ENCODE measurements at regions not wholly inside any gene's neighbourhood (a gene's known extent, or its start where the extent isn't known, plus 50 kb on each side); places are given as distances from the start of the nearest gene placed in this dataset.

- no peak for TF ChIP-seq CTCF (IDR thresholded peaks at IDR 0.05)
- TF ChIP-seq POLR2AphosphoS5 (IDR thresholded peaks at IDR 0.05; ENCODE audit: low read depth, low read length): no peak
- no peak for TF ChIP-seq REST (IDR thresholded peaks at IDR 0.05; ENCODE audit: insufficient read depth in 1 of 2, low read depth in 2 of 2, low read length in 1 of 2)
Observed at GRCh38 chr11:69986830-69987229, 91.3 kb upstream of the ANO1 start.

All from Panc1 (cell line).